GM19395 (cell line): ENCODE measurements at regions not wholly inside any gene's neighbourhood (a gene's known extent, or its start where the extent isn't known, plus 50 kb on each side); places are given as distances from the start of the nearest gene placed in this dataset.

Experiments
- ATAC-seq: cut with Tn5 transposase; IDR thresholded peaks from one replicate; pipeline ENCODE4 v1.9.1; 2021; ENCODE audit warnings: mild to moderate bottlenecking, moderate library complexity; ENCODE audit not compliant: unreplicated experiment

DNA sequence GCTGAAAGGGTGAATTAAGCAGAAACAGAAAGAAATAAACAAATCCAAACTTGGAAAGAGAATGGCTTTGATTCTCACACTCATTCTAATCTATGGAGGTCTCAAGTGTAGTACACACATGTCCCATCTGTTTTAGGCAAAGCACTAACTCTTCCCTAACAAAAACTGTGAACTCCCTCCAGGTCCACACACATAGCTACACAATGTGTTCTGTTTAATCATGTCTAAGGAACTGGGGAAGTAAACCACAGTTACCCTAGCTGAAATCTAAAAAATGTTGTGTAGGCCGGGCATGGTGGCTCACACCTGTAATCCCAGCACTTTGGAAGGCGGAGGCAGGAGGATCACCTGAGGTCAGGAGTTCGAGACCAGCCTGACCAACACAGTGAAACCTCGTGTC, 118.7 kb upstream of the FST start:
- ATAC-seq: no peak

DNA sequence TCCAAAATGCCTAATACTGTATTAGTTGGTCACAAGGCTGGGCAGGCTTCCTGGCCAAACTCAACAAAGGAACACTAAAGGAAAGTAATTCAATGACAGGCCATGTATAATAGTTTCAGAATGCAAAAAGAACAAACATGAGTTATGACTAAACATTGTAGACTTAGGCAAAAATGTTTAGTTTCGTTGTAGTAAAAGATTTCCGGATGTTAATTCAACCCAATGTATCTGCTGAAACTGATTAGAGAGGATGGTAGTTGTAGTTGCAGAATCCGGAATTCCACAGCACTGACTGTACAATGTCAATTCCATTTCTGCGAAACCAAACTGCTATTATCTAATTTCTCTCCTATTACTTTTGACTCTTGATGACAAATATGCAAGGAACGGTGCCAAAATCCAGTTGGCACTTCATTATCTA, 117.9 kb upstream of the FST start:
- no peak for ATAC-seq

DNA sequence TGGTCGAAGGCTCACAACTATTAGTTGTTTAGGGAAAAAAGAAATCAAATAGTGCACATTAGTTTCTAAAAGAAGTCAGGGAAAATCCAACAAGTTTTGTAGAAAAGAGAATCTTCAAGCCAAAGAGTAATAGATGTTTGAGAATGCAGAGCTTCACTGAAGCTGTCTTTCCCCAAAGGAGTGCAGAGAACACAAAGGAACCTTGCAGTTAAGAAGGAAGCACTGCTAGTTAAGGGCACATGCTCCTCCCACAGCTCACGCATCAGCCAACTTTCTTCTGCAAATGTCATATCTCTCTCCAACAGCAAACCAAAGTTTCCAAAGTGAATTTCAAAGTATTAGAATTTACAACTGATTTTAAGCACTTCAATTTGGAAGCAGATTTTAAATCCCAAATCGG, 116.4 kb upstream of the FST start:
- no peak for ATAC-seq

DNA sequence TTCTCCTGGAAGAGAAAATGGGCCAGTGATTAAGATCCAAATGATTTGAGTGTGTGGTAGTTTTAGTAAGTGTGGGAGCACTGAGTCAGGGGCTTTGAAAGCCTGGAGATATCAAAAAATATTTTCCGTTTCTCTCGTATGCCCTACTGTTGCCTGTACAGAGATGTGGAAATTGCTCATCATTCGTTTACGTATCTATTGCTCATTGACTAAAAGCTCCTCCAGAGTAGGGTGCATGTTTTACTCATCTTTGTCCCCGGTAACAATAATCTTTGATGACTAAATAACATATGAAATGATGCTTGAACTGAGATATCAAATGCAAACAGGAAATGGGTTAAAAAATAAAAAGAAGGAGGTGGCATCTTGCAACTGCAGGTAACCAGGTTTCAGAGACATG, 114.2 kb upstream of the FST start:
- ATAC-seq: no peak

DNA sequence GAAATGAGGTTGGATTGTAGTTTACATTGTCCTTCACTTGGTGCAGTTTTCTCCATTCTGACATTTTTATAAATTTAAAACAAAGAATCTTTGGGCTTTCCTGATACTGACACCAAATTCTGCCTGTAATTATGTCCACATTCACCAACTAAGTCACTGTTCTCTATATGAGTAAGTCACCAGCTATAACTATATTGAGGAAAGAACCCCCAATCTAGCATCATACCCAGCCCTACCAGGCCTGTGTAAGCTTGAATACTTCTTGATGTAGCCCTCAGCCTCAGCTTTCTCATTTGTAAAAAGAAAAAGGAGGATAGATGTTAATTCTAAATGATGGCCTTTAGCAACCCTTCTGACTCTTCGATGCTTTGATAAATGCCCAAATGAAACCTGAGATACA, 112.7 kb upstream of the FST start:
- no peak for ATAC-seq

DNA sequence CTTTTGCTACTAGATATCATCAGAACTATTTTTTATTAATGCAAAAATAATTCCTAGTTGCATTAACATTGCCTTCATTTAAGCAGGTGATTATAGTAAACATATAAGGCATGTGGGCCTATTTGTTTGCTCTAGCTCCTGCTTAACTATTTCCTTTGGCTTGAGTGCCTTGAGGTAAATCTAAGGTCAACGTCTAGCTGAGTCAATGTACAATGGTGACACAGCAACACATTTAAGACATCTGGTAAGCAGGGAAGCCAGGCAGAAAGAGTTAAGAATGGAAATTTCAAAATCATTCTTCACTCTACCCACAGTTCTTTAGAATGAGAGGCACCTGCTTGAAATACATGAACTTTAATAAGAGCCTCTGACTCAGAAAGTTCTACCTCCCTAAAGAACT, 111.9 kb upstream of the FST start:
- no peak for ATAC-seq

DNA sequence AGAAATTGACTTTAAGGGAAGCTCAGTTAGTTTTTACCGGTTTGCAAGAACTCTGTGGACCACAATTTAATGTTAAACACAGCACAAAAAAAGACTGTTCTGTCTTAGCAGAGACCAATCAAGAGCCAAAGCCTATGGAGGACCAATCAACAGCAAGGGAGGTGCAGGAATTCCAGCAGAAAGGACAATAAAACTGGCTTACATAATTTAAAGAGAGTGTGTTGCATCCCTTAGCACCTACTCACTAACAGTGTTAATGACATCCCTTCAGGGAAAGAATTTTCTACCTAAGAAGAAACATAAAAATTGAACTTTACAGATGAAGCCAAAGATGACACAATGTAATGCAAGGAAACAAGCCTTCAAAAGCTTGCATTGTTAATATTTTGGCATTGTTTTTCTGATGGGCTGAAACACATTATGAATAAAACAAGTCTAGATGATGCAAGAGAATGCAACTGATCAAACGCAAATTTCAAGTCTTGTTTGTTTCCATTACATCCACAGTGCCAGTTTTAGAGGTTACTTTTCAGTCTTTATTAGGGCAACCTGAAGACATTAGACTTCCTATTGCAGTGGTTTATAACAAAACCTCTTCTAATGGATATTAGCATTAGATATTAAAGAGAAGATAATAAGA, 111.3 kb upstream of the FST start:
- ATAC-seq: no peak

DNA sequence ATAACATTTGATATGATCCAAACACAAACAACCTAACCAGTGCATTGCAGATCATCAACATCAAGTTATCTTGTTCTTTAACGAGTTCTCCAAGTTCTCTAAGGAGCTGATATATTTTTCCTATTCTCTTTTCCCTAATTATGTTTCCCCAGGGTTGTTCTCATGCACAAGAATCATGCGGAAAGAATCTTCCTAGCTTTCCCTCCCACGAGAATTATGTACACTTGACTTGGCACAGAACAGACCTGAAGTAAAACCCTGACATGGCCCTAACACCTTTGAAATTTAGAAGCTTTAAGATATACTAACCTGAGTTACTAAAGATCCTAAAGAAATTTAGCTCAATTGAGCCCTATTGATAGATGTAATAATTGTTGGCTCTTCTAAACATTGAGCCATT, 110.7 kb upstream of the FST start:
- no peak for ATAC-seq

DNA sequence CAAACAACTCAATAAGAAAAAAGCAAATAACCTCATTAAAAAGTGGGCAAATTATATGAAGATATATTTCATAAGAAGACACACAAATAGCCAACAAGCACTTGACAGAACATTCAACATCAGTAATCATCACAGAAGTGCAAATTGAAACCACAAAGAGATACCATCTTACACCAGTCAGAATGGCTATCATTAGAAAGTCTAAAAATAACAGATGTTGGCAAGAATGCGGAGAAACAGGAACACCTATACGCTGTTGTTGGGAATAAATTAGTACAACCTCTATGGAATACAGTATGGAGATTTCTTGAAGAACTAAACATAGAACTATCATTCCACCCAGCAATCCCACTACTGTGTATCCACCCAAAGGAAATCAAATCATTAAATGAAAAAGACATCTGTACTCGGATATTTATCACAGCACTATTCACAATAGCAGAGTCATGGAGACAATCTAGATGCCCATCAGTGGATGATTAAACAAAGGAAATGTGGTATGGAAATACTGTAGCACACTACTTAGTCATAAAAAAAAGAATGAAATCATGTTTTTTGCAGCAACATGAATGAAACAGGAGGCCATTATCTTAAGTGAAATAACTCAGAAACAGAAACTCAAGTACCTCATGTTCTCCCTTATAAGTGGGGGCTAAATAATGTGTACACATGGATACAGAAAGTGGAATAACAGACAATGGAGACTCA, 106.8 kb upstream of the FST start:
- ATAC-seq: no peak

DNA sequence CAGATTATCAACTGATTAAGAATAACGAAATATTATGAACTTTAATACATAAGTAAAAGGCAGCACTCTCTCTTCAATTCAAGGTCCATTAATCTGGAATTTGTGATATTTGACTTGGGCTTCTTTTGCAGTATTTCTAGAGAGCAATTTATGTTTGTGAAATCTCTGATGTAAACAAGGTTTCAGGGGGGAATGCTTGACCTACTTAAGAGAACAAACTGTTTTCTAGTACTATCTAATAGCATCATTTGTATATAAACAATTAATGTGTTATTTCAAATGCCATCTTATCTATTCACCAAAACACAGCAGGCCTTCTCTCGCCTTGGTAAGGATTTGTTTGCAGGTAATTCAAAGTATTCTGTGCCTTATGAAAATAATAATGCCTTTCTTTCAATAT, 103.6 kb upstream of the FST start:
- ATAC-seq: no peak

DNA sequence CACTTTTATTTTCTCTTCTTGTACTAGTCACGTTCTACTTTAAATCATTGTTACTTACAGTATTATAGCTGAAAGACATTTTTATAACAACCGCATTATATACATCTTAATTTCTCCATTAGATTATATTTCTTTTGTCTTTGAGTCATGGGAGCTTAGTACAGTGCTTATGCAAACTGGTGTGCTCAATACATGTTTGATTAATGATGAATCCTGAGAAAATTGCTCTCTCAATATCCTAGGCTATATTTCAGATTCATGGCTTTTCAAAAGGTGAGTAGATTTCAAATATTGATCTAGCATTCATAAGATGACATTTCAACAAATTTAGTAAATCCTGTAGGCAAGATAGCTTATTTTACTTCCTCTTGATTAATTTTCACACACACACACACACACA, 102.2 kb upstream of the FST start:
- ATAC-seq: no peak

DNA sequence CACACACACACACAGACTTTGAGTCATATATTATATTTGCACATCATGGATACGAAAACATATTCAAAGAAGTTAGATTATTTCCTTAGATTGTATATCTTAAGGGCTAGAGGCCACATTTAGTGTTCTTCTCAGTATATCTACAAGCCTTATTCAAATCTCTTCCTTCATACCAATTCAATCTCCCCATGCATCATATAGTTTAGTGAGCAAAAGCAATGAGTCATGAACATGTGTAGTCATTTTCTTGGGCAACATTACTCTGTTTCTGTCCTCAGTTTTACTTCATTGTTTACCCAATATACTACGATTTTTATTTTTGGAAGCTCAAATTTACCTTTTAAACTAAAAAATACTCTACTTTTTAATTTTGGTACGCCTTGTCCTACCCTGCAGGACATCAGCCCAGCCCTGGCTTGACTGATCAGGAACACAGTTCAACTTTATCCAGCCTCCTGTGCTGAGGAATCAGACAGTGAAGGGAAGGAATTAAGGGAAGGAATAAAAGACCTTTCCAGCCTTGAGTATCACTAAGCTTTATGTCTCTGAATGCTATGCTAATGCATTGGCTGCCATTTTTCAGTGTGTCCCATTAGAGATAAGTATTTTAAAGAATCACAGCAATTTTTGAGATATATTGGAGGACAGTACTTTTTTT, 101.7 kb upstream of the FST start:
- no peak for ATAC-seq

DNA sequence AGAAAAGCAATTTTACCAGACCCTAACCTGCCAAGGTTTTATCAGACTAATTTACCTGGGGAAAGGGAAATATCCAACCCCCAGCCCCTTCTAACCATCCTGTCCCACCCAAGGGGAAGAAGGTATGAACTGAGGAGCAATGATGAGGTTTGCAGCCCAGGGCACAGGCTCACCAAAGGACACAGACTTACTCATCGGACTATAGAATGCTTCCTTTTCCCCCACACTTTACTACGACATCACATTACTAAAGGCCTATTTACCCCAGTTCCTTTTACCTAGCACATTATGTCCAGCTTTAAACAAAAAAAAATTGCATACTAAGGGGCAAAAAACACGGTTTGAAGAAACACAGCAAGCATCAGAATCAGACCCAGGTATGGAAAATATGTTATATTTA, 94.1 kb upstream of the FST start:
- no peak for ATAC-seq

DNA sequence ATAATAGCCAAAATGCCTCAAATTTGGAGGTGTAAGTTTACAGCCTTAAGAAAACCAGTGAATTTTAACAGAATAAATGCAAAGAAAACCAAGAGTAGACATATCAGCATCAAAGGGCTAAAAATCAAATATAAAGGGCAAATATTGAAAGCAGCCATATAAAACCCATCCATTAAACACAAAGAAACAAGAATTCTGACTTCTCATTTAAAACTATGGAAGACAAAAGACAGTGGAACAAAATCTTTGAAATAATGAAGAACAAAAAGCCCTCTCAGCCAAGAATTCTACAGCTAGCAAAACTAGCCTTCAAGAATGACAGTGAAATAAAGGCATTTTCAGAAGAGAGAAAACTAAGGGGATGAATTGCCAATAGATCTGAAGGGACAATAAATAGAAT, 91.3 kb upstream of the FST start:
- no peak for ATAC-seq

DNA sequence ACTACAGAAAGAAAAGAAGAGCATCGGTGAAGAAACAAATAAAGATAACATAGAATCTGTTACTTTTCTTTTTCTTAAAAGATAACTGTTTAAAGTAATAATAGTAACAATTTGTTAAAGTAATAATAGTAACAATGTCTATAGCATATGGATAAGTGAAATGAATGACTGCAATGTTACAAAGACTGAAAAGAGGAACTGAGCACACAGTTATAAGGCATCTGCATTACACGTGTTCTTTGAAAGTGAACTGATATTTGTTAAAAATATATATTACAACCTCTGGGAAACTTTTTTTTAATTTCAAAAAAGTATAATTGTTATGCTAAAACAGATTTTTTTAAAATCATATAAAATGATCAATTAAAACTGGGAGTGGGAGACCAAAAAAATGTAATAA, 88.4 kb upstream of the FST start:
- no peak for ATAC-seq

DNA sequence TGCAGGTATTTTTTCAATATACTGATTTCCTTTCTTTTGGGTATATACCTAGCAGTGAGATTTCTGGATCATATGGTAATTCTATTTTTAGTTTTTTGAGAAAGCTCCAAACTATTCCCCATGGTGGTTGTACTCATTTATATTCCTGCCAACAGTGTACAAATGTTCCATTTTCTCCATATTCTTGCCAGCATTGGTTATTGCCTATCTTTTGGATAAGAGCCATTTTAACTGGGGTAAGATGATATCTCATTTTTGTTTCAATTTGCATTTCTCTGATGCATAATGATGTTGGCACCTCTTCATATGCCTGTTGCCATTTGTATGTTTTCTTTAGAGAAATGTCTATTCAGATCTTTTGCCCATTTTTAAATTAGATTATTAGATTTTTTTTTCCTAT, 85.6 kb upstream of the FST start:
- no peak for ATAC-seq

DNA sequence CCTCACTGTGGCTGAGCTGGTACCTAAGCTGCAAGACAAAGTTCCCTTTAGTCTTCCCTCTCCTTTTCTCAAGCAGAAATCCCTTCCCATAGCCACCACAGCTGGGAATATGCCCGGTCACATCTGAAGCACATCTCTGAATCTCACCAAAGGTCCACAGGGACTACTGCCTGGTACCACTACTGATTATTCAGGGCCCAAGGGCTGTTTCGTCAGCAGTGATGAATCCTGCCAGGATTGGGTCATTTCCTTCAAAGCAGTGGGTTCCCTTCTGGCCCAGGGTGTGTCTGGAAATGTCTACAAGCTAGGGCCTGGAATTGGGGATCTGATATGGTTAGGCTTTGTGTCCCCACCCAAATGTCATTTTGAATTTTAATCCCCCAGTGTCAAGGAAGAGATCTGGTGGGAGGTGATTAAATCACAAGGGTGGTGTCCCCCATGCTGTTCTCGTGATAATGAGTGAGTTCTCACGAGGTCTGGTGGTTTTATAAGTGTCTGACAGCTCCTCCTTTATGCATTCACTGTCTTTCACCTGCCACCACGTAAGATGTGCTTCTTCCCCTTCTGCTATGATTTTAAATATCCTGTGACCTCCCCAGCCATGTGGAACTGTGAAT, 83.2 kb upstream of the FST start:
- ATAC-seq: no peak

DNA sequence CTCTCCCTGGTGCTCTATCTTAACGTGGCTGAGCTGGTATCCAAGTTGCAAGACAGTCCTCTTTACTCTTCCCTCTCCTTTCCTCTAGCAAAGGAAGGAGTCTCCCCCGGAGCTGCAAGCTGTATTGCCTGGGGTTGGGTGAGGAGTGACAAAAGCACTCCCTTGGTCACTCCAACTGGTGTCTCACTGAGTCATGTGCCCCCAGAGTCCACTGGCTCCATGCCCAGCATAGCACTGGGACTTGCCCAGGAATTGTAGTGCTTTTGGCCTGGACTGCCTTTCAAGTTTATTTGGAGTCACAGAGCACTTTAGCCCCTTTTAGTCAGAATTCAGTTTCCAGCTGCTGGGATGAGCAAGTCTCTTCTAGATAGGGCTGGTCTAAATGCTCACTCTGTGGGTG, 82.6 kb upstream of the FST start:
- ATAC-seq: no peak

DNA sequence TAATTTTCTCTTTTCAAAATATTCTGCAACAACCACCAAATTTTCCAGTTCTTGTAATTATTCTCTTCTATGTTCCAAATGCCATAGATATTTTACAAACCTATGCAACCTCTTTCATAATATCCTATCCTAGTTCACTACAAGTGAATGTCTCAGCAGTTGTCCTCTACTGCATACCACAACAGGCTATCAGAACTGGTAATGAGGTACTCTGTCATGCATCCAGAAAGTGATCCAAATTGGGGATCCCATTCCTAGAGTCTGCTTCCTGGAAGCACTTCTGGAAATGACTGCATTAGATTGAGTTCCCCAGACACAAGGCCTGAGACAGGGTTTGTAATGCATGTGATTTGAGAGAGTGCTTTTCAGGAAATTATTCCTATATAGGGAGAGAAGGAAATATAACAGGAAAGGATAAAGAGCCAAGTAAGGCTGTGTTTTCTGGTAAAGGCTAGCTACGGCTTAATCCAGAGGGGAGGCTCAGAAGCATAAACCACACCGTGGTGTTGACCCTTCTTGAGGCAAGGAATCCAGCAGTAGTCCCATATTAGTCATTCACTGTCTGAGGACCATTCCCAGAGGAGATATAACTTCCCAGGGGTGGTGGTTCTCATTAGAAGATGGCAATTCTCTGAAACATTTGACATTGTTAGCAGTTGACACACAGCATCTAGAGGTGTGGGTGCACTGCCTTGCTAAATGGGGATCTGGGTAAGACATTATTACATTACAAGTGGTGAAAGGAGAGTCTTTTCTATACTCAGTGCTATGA, 80.3 kb upstream of the FST start:
- no peak for ATAC-seq

DNA sequence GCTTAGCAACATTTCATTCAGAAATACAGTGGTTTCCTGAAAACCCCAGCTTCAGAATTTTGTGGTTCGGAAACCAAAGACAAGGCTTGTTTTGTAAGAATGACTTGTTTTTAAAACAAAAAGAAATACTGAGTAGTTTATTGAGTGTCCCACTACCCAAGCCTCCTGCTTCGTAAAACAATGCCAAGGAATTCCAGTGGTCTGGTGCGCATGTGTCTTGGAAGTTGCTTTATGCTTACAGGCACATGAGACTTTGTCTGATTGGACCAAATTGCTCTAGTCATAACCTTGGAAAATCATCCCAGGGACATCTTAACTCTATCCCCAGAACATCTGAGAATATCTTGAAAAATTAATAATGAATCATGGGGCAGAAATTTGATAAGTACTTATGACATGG, 77.1 kb upstream of the FST start:
- ATAC-seq: no peak

DNA sequence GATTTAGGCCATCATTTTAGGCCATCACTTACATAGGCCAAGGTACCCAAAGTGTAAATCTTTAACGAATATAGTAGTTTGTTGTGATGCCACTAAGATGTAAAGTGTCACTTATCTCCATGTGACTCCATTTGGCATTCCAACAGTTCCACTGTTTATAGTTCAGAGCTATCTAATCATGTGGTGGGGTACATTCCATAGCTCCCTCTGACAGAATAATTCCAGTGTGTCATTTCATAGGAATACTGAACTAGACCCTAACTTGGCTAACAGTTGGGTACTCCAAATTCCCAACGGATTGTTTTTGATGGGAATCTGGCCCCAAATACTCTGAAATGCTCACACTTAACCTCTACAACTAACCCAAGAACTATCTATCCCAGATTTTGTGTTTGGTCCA, 76.7 kb upstream of the FST start:
- no peak for ATAC-seq
